Prostate gland (tissue), 2 donors: ENCODE measurements at regions not wholly inside any gene's neighbourhood (a gene's known extent, or its start where the extent isn't known, plus 50 kb on each side); places are given as distances from the start of the nearest gene placed in this dataset.

Experiments used
- POLR2A ChIP-seq: fragments of 450-650 bp; IDR thresholded peaks from one replicate; pipeline ENCODE4 v1.6.1; 2016; ENCODE audit warnings: antibody characterized with exemption, mild to moderate bottlenecking
- POLR2AphosphoS5 ChIP-seq: sonication (generic); formaldehyde crosslinking; IDR thresholded peaks from one replicate; pipeline ENCODE4 v1.6.1; 2017; ENCODE audit warnings: antibody characterized with exemption
- TF ChIP-seq, protein P1 (sequence below), 4 experiments: fragments of 200-600 bp in 2 of 4; fragments of 450-650 bp in 2 of 4; sonication (generic) in 2 of 4; IDR thresholded peaks; 1 replicate in 3 of 4; 2 replicates in 1 of 4; pipeline ENCODE4 v1.5.1; 2016 to 2019; ENCODE audit warnings: antibody characterized with exemption in 4 of 4, mild to moderate bottlenecking in 2 of 4, moderate library complexity in 2 of 4

DNA sequence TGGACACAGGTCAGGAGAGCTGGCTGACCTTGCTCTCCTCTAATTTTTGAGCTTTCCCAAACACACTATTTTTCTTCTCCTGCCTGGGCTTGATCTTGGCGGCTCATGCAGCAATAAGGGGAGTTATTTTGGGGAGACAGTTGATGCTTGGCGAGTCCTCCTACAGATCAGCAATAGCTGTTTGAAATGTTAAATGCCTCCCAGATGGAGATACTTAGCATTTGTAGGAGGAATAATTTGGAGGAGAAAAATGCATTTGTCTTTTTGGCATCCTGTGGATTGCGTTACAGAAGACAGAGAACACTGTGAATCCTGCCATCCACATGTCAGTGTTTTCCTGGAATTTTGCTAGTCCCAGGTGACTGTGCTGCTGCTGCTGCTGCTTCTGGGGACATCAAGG lies 328.0 kb upstream of the XYLT1 start:
- TF ChIP-seq, protein P1, sequence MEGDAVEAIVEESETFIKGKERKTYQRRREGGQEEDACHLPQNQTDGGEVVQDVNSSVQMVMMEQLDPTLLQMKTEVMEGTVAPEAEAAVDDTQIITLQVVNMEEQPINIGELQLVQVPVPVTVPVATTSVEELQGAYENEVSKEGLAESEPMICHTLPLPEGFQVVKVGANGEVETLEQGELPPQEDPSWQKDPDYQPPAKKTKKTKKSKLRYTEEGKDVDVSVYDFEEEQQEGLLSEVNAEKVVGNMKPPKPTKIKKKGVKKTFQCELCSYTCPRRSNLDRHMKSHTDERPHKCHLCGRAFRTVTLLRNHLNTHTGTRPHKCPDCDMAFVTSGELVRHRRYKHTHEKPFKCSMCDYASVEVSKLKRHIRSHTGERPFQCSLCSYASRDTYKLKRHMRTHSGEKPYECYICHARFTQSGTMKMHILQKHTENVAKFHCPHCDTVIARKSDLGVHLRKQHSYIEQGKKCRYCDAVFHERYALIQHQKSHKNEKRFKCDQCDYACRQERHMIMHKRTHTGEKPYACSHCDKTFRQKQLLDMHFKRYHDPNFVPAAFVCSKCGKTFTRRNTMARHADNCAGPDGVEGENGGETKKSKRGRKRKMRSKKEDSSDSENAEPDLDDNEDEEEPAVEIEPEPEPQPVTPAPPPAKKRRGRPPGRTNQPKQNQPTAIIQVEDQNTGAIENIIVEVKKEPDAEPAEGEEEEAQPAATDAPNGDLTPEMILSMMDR (IDR thresholded peaks at IDR 0.05) = no peak
- no peak for TF ChIP-seq POLR2A
- no peak for TF ChIP-seq POLR2AphosphoS5
